Lower lobe of right lung (tissue), 2 donors: ENCODE measurements at regions not wholly inside any gene's neighbourhood (a gene's known extent, or its start where the extent isn't known, plus 50 kb on each side); places are given as distances from the start of the nearest gene placed in this dataset.

Experiments used
- ATAC-seq, 2 donors: fragments of 200-7000 bp; cut with Tn5 transposase; one replicate each; pipeline ENCODE4 v1.9.1; 2020 to 2022; ENCODE audit warnings: mild to moderate bottlenecking in 2 of 2, moderate library complexity in 2 of 2
- DNase-seq: peaks from one replicate; pipeline ENCODE4 v3.0.0-alpha.2; 2020
- H3K27ac ChIP-seq: fragments of 200-600 bp; one replicate; pipeline ENCODE4 v1.8.0; 2022
- H3K27me3 ChIP-seq: fragments of 200-600 bp; one replicate; pipeline ENCODE4 v1.8.0; 2022; ENCODE audit warnings: low read depth
- H3K36me3 ChIP-seq: fragments of 200-600 bp; one replicate; pipeline ENCODE4 v1.8.0; 2022; ENCODE audit warnings: mild to moderate bottlenecking
- H3K4me1 ChIP-seq: fragments of 200-600 bp; one replicate; pipeline ENCODE4 v1.8.0; 2022
- H3K4me3 ChIP-seq: fragments of 200-600 bp; one replicate; pipeline ENCODE4 v1.8.0; 2022; ENCODE audit warnings: mild to moderate bottlenecking
- H3K9me3 ChIP-seq: fragments of 200-600 bp; one replicate; pipeline ENCODE4 v1.8.0; 2022
- intact Hi-C: fragments of 100-400 bp; cut with DNase I; formaldehyde crosslinking; loops from one replicate; pipeline ENCODE4 v1.11.0; 2022
- TF ChIP-seq, protein P1 (sequence below): fragments of 200-600 bp; IDR thresholded peaks from one replicate; pipeline ENCODE4 v1.8.0; 2022; ENCODE audit warnings: antibody characterized with exemption, mild to moderate bottlenecking
- donor health status: DM: no; HTN: yes; CAD: no; lungs with severe emphysema.

DNA sequence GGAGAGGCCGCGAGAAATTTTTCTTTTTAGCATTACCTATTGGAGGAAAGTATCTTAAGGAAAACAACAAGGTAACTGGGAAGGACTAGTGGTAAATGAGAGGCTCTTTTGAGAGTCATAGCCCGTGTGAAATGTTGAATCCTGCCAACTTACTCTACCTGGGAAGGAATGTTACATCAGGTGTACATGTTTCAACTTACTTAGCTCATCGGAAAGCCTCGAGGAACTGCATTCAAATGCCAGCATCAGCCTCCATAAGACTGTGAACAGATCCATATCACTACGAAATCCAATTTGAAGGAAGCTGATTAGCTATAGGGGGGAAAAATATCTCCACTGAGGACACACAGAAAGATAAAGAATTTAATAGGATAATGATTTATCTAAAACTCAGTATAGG, 72.3 kb upstream of the PDZRN3 start:
- no peaks in the 10 kb centered on the region for H3K4me1 ChIP-seq
- TF ChIP-seq, protein P1, sequence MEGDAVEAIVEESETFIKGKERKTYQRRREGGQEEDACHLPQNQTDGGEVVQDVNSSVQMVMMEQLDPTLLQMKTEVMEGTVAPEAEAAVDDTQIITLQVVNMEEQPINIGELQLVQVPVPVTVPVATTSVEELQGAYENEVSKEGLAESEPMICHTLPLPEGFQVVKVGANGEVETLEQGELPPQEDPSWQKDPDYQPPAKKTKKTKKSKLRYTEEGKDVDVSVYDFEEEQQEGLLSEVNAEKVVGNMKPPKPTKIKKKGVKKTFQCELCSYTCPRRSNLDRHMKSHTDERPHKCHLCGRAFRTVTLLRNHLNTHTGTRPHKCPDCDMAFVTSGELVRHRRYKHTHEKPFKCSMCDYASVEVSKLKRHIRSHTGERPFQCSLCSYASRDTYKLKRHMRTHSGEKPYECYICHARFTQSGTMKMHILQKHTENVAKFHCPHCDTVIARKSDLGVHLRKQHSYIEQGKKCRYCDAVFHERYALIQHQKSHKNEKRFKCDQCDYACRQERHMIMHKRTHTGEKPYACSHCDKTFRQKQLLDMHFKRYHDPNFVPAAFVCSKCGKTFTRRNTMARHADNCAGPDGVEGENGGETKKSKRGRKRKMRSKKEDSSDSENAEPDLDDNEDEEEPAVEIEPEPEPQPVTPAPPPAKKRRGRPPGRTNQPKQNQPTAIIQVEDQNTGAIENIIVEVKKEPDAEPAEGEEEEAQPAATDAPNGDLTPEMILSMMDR = no peak

DNA sequence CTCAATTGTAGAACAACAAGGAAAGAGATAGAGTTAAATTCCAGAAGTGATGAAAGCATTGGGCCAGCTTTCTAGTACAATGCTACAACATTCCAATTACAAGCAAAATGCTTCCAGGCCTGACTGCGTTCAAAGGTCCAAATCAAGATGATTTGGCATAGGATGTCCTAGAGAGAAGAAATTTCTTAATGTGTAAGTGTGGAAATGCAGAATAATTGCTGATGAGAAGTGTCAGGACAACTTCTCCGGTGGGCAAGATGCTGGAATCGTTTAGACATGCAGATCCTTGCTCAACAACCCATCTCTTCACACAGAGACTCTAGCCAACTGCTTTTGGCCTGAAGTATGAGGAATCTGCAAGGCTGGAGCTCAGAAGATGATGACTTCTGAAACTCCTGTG, 71.1 kb upstream of the PDZRN3 start:
- intact Hi-C loops = no loop called here
- peak in 1 of 2 donors; percentile 19 for ATAC-seq

More for the DNA sequence above, 72.3 kb upstream of the PDZRN3 start:
- Histone ChIP-seq H3K27me3 (no peaks in the 10 kb centered on the region), H3K27ac (no peak overlapping the region), H3K36me3 (no peaks in the 10 kb centered on the region), H3K4me3 (no peak overlapping the region), H3K9me3 (no peaks in the 10 kb centered on the region)
- DNase-seq (no peak), ATAC-seq (no peak)
- intact Hi-C loops = no loop called here

DNA sequence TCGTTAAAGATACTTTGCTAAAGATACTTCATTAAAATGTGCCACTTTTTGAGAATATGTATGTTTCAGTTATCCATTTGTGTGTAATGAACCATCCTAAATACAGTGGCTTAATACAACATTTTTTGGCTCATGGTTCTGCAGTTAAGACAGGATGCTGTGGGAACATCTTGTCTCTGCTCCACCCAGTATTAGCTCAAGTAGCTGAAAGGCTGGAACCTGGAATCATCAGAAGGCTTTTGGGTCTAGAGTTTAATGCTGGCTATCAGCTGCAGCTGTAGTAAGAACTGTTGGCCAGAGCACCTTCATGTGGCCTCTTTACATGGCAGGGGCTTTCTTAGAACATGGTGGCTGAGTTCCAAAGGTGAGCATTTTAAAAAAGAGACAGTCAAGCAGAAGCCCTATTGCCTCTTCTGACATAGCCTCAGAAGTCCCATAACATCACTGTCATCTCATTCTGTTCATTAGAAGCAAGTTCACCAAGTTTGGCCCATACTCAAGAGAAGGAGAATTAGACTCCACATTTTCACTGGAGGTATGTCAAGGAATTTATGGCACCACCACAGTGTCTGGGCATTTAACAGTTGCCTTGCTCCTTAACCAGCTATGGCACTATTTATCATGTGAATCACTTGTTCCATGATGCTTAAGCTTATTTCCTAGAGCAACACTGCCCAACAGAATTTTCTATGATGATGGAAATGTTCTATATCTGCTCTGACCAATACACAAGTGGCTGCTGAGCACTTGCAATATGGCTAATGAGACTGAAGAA, 70.4 kb upstream of the PDZRN3 start:
- ATAC-seq (no peak), DNase-seq (no peak)
- no peaks in the 10 kb centered on the region for H3K9me3 ChIP-seq
- intact Hi-C loops = no loop called here
- no peak overlapping the region for H3K4me3 ChIP-seq
- no peaks in the 10 kb centered on the region for H3K27me3 ChIP-seq
- no peak overlapping the region for H3K27ac ChIP-seq
- TF ChIP-seq, protein P1 = no peak
- H3K36me3 ChIP-seq = no peaks in the 10 kb centered on the region
- no peaks in the 10 kb centered on the region for H3K4me1 ChIP-seq

More for the DNA sequence above, 71.1 kb upstream of the PDZRN3 start:
- TF ChIP-seq, protein P1 = no peak
- Histone ChIP-seq H3K36me3 (no peaks in the 10 kb centered on the region), H3K4me1 (no peaks in the 10 kb centered on the region), H3K27me3 (no peaks in the 10 kb centered on the region), H3K9me3 (no peaks in the 10 kb centered on the region), H3K27ac (no peak overlapping the region), H3K4me3 (no peak overlapping the region)
- DNase-seq = no peak

DNA sequence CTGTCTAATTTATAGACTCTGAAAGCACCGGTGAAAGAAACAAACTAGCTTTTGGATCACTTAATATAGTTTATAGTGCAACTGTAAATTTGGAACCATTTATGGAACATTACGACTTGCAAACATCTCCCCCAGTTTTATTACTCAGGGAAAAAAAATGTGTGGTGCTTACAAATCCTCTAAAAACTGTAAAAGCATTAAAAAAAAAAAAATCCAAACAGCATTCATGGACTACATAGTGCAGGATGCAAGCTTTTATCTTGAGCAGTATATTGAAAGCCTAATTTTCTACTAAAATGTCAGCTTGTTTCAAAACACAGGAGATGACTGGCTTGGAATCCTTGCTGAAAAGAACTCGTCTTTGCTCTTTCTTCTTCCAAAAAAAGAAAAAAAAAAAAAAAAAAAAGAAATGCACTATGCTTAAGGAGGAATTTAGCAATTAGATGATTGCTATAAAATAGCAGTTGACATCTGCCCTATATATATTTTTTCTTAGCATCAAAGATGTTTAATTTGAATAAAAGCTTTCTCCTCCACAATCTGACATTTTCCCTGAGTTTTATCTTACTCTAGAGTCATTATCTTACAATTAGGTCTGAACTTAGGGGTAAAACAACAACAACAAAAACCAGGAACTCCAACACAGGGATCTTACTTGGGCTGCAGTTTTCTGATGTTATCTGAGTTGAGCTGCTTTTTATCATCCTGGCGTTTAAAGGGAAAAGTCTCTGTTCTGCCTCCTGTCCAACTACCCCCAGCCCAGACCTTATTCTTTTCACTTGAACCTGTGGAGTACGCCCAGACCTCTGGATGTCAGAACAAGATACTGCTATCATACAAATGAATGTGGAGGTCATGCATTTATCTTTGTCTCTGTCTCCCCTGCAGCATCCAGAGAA, 62.6 kb upstream of the PDZRN3 start:
- Histone ChIP-seq H3K4me1 (no peaks in the 10 kb centered on the region), H3K27me3 (no peaks in the 10 kb centered on the region), H3K4me3 (no peak overlapping the region), H3K36me3 (no peaks in the 10 kb centered on the region), H3K27ac (no peak overlapping the region), H3K9me3 (no peaks in the 10 kb centered on the region)
- TF ChIP-seq, protein P1 = no peak
- DNase-seq = no peak
- no peak for ATAC-seq
- intact Hi-C loops = no loop called here

DNA sequence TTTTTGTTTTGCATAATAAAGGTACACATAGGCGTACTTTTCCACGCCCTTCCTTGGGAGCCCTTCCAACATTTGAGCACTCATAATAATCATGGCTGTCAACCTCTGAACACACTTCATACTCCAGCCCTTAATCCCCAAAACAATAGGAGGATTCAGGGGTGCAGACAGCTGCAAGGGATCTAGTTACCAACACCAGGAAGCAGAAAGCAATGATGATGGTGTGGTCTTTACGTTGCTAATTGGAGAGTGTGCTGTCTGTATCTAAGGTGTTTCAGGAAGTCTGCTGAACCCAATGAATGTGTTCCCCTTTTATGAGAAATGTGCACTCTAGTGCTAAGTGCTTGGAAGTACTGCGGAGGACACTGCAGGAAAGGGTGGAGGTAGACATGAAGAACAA, 60.3 kb upstream of the PDZRN3 start:
- DNase-seq (no peak), ATAC-seq (no peak)
- intact Hi-C loops = no loop called here
- Histone ChIP-seq H3K27ac (no peak overlapping the region), H3K4me3 (no peak overlapping the region), H3K36me3 (no peaks in the 10 kb centered on the region), H3K27me3 (no peaks in the 10 kb centered on the region), H3K9me3 (no peaks in the 10 kb centered on the region), H3K4me1 (no peaks in the 10 kb centered on the region)
- TF ChIP-seq, protein P1 = no peak
